Endothelial cell of umbilical vein (primary cell): ENCODE measurements at regions not wholly inside any gene's neighbourhood (a gene's known extent, or its start where the extent isn't known, plus 50 kb on each side); places are given as distances from the start of the nearest gene placed in this dataset.

Experiments used
- BruUV-seq: library from RNA; stranded (reverse); fragments of 400-500 nt; replicated peaks from 2 replicates; lab custom pipeline; 2021; lab: Mats Ljungman, UMichigan
- CTCF ChIA-PET: fragments of 300-600, 350-600 bp; sonication (Branson Sonifier 250); formaldehyde crosslinking; loops from one replicate; lab custom pipeline; 2021; ENCODE audit warnings: antibody characterized with exemption, inconsistent platforms; lab: Charles Lee
- POLR2A ChIA-PET: fragments of 300-600, 350-600 bp; sonication (Branson Sonifier 250); formaldehyde crosslinking; loops from one replicate; lab custom pipeline; 2021; ENCODE audit warnings: antibody characterized with exemption, inconsistent platforms; lab: Charles Lee
- DNase-seq: peaks from one replicate; pipeline ENCODE4 v3.0.0-alpha.2; 2011; ENCODE audit warnings: low read depth, low spot score
- FAIRE-seq: peaks from 2 replicates; lab custom pipeline; 2011; peaks lifted over from hg19 to GRCh38; lab: Jason Lieb, UNC
- H2AFZ ChIP-seq: 2 replicates; pipeline ENCODE4 v1.6.0; 2012; ENCODE audit warnings: low read depth, low read length, control low read depth, inconsistent platforms
- H3K27ac ChIP-seq: 2 replicates; pipeline ENCODE4 v1.5.1; 2011; ENCODE audit warnings: low read depth, mild to moderate bottlenecking, control low read depth, low read length, moderate library complexity; ENCODE audit not compliant: insufficient read depth
- H3K27me3 ChIP-seq, 2 experiments: 2 replicates each; pipeline versions ENCODE4 v1.6.0 to v1.6.1; 2011; ENCODE audit warnings: low read length in 2 of 2, mixed read lengths in 1 of 2; ENCODE audit not compliant: control insufficient read depth in 2 of 2, insufficient read depth in 2 of 2
- H3K36me3 ChIP-seq, 2 experiments: 2 replicates in 1 of 2; 3 replicates in 1 of 2; pipeline ENCODE4 v1.5.1; 2011; ENCODE audit warnings: low read length in 2 of 2, mild to moderate bottlenecking in 1 of 2, moderate library complexity in 1 of 2; ENCODE audit not compliant: control insufficient read depth in 2 of 2, insufficient read depth in 2 of 2; ENCODE audit errors: extremely low read depth in 1 of 2
- H3K4me1 ChIP-seq: 3 replicates; pipeline ENCODE4 v1.5.1; 2011; ENCODE audit warnings: mild to moderate bottlenecking, low read length; ENCODE audit not compliant: control insufficient read depth, insufficient read depth; ENCODE audit errors: extremely low read depth
- H3K4me2 ChIP-seq: 2 replicates; pipeline ENCODE4 v1.6.1; 2011; ENCODE audit warnings: low read length, control low read depth, mixed read lengths; ENCODE audit not compliant: insufficient read depth
- H3K4me3 ChIP-seq, 3 experiments: fragments of 200-600 bp in 1 of 3; sonication (generic), shearing (Covaris generic) in 1 of 3; replicated peaks in 1 of 3; 2 replicates each; pipeline ENCODE4 v1.5.1; 2011 to 2016; ENCODE audit warnings: control low read depth in 3 of 3, low read length in 3 of 3, mild to moderate bottlenecking in 2 of 3, inconsistent platforms in 1 of 3, low read depth in 1 of 3, moderate library complexity in 1 of 3; ENCODE audit not compliant: insufficient read depth in 1 of 3
- H3K79me2 ChIP-seq: 2 replicates; pipeline ENCODE4 v1.6.0; 2012; ENCODE audit warnings: low read length, inconsistent platforms; ENCODE audit not compliant: control insufficient read depth, insufficient read depth
- H3K9ac ChIP-seq: replicated peaks from 2 replicates; pipeline ENCODE3; 2011; ENCODE audit warnings: low read length, control low read depth; ENCODE audit not compliant: insufficient read depth; ENCODE audit errors: extremely low read depth
- H3K9me1 ChIP-seq: replicated peaks from 3 replicates; pipeline ENCODE4 v1.6.0; 2011; ENCODE audit warnings: mild to moderate bottlenecking, low read length; ENCODE audit not compliant: control insufficient read depth, insufficient read depth; ENCODE audit errors: extremely low read depth
- H3K9me3 ChIP-seq: replicated peaks from 2 replicates; pipeline ENCODE4 v1.5.1; 2012; ENCODE audit warnings: low read length, inconsistent platforms; ENCODE audit not compliant: control insufficient read depth, insufficient read depth
- H4K20me1 ChIP-seq: replicated peaks from 2 replicates; pipeline ENCODE3; 2011; ENCODE audit warnings: mild to moderate bottlenecking, low read length; ENCODE audit not compliant: control insufficient read depth, insufficient read depth; ENCODE audit errors: extremely low read depth
- CTCF ChIP-seq, 2 donors: IDR thresholded peaks; 1 replicate in 1 of 2; 2 replicates in 1 of 2; pipeline ENCODE4 v1.5.1; 2011; ENCODE audit warnings: low read length in 2 of 2, mild to moderate bottlenecking in 2 of 2, moderate library complexity in 2 of 2, control low read depth in 1 of 2, inconsistent platforms in 1 of 2, low read depth in 1 of 2; ENCODE audit not compliant: insufficient read depth in 1 of 2; ENCODE audit errors: extremely low read depth in 1 of 2
- EZH2 ChIP-seq: IDR thresholded peaks from 2 replicates; pipeline ENCODE4 v1.6.1; 2012; ENCODE audit warnings: borderline replicate concordance, low read depth, mild to moderate bottlenecking, moderate library complexity, low read length, inconsistent platforms; ENCODE audit not compliant: severe bottlenecking
- FOS ChIP-seq: IDR thresholded peaks from 2 replicates; pipeline ENCODE4 v1.6.1; 2011; ENCODE audit warnings: mild to moderate bottlenecking, low read length, moderate library complexity, borderline replicate concordance; ENCODE audit not compliant: insufficient read depth
- GATA2 ChIP-seq: IDR thresholded peaks from 2 replicates; pipeline ENCODE4 v1.7.0; 2011; ENCODE audit warnings: low read depth, mild to moderate bottlenecking, moderate library complexity, mixed read lengths, low read length; ENCODE audit not compliant: insufficient read length, insufficient read depth
- JUN ChIP-seq: IDR thresholded peaks from 2 replicates; pipeline ENCODE4 v1.6.1; 2011; ENCODE audit warnings: borderline replicate concordance, low read depth; ENCODE audit not compliant: insufficient read length, insufficient read depth
- MAX ChIP-seq: IDR thresholded peaks from 2 replicates; pipeline ENCODE4 v1.6.1; 2011; ENCODE audit not compliant: insufficient read depth, insufficient read length
- MYC ChIP-seq: IDR thresholded peaks from one replicate; pipeline ENCODE4 v1.6.1; 2011; ENCODE audit warnings: mild to moderate bottlenecking, low read depth, low read length
- POLR2A ChIP-seq: IDR thresholded peaks from 2 replicates; pipeline ENCODE4 v1.6.1; 2012; ENCODE audit warnings: low read depth, mild to moderate bottlenecking, control low read depth, low read length
- POLR2AphosphoS5 ChIP-seq: IDR thresholded peaks from 2 replicates; pipeline ENCODE4 v1.6.1; 2012; ENCODE audit warnings: low read depth, mild to moderate bottlenecking, control low read depth, low read length, moderate library complexity; ENCODE audit not compliant: insufficient read depth
- dilution Hi-C: fragments of 300-500 bp; cut with MboI; formaldehyde crosslinking; loops from one replicate; pipeline ENCODE4 v1.15.0; 2019; ENCODE audit warnings: low sequenced_read_pairs; ENCODE audit not compliant: extremely low pct_ligation_motif_present
- intact Hi-C: fragments of 100-400 bp; cut with micrococcal nuclease; formaldehyde crosslinking; loops from one replicate; pipeline ENCODE4 v1.10.0; 2022

GRCh38 chr12:20039562-20039961 lies 328.8 kb upstream of the PDE3A start:
- H3K27me3 ChIP-seq, result no peaks in the 10 kb centered on the region
- ChIA-PET POLR2A (no interaction called here), CTCF (no interaction called here)
- H4K20me1 ChIP-seq, result no peaks in the 10 kb centered on the region
- H3K9ac ChIP-seq, result peak overlapping the region; percentile 51
- dilution Hi-C loops (no loop called here), intact Hi-C loops (no loop called here)
- no peaks in the 10 kb centered on the region for H3K79me2 ChIP-seq
- peak overlapping the region in 2 of 3 experiments; percentile 6 to 19 for H3K4me3 ChIP-seq
- no TSS peak for BruUV-seq
- DNase-seq (peak; percentile 45), FAIRE-seq (peak; percentile 59)
- TF ChIP-seq POLR2A (no peak), JUN (no peak), MAX (no peak), EZH2 (no peak), MYC (no peak), GATA2 (no peak), CTCF (IDR thresholded peaks at IDR 0.05; ENCODE audit: extremely low read depth in 1 of 2, insufficient read depth in 1 of 2, low read depth in 1 of 2, low read length in 2 of 2) (no peak), POLR2AphosphoS5 (no peak), FOS (no peak)
- H3K36me3 ChIP-seq, result no peaks in the 10 kb centered on the region
- peak overlapping the region; percentile 89 for H3K4me2 ChIP-seq
- no peaks in the 10 kb centered on the region for H3K9me3 ChIP-seq
- no peaks in the 10 kb centered on the region for H3K9me1 ChIP-seq
- peak overlapping the region; percentile 90 for H2AFZ ChIP-seq
- peaks cover 9% of the 10 kb centered on the region for H3K4me1 ChIP-seq
- no peak overlapping the region for H3K27ac ChIP-seq
